ENCODE measurements at regions not wholly inside any gene's neighbourhood (a gene's known extent, or its start where the extent isn't known, plus 50 kb on each side); places are given as distances from the start of the nearest gene placed in this dataset.
"Not testable (repeated sequence)": the region's sequence is repeated elsewhere in the genome, so short reads cannot be mapped to it uniquely, and the experiment has no call there.

- not testable (repeated sequence) for TF ChIP-seq CTCF (conservative IDR thresholded peaks at IDR 0.05; ENCODE audit: low read depth, low read length); EZH2 (IDR thresholded peaks at IDR 0.05; ENCODE audit: borderline replicate concordance, low read depth, low read length, poor library complexity, severe bottlenecking)
These were observed 92.8 kb upstream of the AGTPBP1 start for GRCh38 chr9:85834591-85834990.
